IPS DF 4.7 (cell line): ENCODE measurements at regions not wholly inside any gene's neighbourhood (a gene's known extent, or its start where the extent isn't known, plus 50 kb on each side); places are given as distances from the start of the nearest gene placed in this dataset.

Experiments
- DNase-seq: peaks from one replicate; pipeline ENCODE4 v3.0.0-alpha.2; 2013; ENCODE audit warnings: low spot score; ENCODE audit errors: extremely low read depth

DNA sequence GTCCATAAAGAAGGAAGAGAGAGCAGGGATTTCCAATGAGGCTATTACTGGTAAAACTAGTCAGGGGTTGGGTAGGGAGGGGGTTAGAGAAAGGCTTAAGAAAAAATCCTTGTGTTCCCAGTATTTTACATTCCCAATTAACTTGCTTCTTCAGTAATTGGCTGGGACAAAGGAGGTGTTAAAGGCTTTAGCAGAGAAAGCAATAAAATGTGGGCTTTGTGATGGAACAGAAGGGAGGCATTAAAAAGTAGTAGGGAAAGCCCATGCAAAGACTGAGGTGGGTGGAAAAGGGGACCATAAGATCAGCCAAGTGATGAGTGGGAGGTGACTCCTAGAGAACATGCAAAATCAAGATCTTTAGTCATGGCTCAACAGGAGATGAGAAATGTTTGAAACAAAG, 1467.2 kb downstream of the RPA4 start:
- no peak for DNase-seq

DNA sequence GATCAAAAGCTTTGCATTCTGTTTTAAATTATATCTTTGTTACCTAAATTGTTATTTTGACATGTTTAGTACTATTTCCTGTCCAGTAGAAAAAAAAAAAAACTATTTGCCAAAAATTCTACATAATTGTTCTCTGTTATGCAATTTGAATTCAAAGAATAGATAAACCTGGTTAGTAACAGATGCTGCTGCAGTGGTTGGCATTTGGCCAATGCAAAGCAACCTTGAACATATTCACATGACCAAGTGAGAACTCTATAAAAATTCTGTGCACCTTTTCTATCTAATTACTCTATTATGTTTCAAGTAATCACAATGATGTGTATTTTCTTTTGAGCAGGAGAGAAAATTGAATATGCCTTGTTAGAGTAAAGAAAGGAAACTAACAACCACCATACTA, 1473.4 kb downstream of the RPA4 start:
- DNase-seq = no peak

DNA sequence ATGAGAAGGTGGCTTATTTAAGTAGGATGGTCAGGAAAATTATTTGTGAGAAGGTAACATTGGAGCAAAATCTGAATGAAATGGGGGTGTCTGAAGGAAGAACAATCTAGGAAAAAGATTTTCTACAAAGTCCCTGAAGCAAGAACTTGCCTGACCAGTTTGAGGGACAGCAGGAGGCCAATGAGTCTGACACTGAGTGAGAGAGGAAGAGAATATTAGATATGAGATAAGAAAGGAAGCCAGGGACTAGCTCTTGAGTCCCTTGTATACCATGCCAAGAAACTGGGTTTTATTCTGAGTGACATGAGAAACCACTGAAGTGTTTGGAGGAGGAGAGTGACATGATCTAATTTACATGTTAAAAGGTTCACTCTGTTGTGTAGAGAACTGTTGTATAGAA, 1478.9 kb downstream of the RPA4 start:
- DNase-seq = no peak

DNA sequence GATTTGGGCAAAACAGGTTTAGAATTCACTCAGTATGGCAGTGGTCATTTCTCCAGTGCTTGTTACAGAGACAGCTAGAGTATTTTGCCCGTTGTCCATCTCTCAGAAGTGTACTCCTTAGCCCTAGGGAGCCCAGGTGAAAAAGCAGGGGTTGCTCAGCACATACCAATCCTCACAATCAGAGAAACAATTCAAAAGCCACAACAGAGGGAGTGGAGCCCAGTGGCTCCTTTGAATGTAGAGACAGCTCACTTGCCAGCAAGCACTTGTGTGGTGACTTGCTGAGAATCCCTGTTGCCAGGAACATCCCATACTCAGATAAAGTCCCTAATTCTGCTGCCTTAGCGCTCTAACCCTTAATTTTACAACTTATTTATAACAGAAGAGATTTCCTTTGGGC, 1488.3 kb downstream of the RPA4 start:
- no peak for DNase-seq

DNA sequence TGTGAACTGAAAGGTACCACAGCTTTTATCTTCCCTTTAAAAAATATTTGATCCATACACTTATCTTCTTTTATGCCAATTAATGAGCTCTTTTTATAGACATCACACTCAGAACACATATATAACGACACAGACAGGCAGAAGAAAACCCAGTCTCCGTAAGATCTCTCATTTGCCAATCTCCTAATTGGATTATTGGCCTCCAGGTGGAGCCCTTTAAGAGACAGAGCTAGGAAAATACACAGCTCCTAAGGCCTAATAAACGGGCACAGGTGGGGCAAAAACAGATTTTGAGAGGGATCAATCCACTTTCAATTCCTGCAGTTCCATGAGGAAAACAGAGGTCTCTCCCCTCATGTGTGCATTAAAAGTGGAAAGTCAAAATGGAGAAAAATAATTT, 1495.4 kb downstream of the RPA4 start:
- no peak for DNase-seq

DNA sequence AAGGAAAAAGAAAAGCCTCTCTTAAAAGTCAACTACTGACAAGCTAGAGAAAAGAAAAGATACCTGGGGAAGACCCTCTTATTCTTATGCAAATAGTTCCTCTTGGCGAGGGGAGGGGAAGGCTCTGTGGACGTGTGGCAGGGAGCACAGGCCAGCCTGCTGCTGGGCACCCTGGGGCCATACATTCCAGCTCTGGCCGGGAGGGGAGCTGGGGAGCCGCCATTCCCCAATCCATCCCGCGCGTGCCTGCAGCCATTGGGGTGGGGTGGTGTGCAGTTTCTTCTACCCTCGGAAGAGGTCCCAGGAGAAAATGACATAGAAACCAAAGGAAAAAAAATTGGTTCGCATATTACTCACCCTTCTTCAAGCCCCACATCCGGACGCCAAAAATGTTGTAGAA, 1496.4 kb downstream of the RPA4 start:
- no peak for DNase-seq

DNA sequence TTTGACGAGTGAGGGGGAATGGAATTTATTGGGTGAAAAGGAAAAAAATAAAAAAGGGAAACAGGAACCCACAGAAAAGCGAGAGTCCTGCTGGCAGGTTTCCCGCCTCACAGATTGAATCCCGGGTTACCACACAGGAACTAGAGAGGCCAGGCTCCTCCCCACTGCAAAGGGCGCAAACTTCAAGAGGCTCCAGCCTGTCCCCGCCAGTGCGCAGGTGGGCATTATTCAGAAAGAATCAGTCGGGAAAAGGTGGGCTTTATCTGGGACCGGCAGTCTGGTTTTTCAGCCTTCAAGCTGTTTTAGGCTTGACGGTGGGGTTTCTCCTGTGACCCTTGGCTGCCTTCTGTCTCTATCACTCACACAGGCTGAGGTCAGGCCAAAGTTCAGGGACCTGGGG, 1496.8 kb downstream of the RPA4 start:
- no peak for DNase-seq

DNA sequence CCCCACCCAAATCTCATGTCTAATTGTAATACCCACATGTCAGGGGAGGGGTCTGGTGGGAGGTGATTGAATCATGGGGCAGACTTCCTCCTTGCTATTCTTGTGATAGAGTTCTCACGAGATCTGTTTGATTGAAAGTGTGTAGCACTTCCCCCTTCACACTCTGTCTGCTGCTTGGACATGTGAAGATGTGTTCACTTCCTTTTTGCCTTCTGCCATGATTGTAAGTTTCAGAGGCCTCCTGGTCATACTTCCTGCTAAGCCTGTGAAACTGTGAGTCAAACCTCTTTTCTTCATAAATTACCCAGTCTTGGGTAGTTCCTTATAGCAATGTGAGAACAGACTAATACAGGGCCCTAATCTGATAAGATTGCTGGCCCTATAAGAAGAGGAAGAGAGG, 1514.8 kb downstream of the RPA4 start:
- DNase-seq = no peak

DNA sequence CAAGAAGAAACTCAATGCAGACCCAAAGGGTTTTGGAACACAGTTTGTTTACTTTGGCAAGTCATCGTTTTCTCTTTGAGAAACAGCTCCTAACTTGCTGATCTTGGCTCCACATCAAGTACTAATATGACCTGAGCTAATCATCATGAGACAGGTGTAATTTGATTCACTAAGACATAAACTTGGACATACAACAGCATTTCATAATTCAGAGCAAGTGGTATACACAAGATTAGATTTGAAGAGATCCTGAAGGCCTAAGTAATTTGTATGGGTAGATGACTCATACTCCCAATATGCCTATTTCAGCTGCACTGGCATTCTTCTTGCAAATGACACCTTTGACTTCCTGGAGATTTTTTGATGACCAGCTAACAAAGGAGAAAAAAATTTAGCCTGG, 1521.7 kb downstream of the RPA4 start:
- no peak for DNase-seq

DNA sequence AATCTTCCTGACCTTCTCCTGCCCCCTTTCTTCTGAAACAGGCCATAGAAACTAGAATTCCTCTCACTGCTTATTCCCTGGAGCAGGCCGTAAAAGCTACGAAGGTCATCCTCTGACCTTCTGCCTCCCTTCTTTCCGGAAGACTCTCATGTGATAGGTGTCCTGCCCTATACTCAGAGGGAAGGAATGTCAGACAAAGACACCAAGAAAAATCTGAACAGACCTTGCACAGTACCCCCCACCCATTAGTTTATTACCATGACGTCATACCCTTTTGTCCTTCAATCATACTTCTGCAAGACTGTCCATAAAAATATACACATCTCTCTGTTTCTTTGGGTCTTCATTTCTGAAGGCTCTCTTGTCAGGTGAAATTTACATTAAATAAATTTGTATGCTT, 1523.9 kb downstream of the RPA4 start:
- no peak for DNase-seq

DNA sequence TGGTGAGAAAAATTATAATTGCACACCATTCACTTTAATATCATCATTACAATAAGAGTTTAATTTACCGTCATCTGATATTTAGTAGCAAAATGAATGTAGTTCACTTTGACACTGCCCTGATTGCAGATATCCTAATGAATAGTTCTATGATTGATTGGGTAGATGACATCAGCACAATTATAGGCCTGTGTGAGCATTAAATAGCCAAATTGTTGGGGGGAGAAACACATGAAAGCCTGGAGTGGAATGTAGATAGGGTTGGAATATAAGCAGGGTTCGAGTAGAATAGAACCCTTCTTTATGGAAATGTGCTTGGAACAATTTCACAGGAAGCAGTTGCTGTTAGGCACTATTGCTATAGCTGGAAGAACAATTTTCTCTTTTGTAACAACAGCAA, 1526.2 kb downstream of the RPA4 start:
- no peak for DNase-seq

DNA sequence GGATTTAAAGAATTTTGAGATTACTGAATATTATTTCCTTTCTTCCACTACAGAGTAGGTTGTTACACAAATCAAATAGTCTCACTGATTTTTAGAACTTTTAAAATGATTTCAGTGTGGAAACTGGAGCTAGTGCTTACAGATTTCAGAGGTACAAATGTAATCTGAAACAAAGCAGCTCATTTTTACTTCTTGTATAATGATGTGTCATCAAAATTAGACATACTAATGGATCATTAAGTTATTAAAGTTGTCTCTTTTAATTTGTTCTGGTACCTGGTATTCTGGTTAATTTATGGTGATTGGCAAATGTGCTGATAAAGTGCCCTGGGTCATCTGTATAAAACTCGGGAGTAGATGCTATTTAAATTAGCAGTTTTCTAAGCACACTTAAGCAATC, 1528.3 kb downstream of the RPA4 start:
- no peak for DNase-seq

DNA sequence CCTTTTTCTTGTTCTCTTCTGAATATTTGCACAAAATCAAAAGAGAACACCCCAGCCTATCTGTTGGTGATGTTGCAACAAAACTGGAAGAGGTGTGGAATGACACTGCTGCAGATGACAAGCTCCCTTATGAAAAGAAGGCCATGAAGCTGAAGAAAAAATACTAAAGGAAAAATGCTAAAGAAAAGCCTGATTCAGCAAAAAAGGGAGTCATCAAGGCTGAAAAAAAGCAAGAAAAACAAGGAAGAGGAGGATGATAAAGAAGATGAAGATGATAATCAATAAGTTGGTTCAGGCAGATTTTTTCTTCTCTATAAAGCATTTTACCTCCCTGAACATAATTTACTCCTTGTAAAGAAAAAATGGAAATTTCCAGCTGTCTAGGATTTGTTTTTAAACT, 1538.8 kb downstream of the RPA4 start:
- no peak for DNase-seq

DNA sequence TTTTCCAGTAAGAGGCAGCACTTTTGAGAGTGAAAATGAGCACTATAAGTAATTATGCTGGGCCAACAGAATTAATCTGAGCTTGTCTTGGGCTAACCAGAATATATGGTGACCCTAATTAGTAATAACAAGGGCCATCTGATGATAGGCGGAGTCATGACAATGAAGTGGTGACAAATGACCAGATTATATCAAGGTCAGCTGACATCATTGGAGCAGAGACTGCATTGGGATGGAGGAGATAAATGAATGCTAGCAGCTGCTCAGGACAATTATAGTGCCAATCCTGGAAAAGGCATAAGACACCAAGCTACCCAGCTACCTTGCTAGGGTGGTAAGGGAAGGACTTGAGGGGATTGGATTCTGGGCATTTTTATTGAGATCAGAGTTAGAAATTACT, 1548.7 kb downstream of the RPA4 start:
- DNase-seq = no peak

DNA sequence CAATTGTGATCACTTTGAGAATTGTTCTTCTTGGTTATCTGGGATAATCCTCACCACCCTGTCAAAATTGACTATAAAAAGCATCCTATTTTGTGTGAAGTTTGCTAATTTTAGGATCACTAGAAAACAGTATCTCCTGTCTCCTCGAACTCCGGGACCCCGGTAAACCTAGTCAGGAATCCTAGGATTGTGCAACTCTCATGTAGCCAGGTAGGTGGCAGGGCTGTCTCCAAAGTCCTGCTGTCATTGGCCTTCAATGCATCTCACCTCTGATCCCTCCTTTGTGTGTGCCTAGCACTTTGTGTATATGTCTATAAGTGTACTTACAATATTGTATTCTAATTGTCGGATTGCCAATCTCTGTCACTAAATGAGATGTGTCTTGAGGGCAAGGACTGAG, 1564.8 kb downstream of the RPA4 start:
- no peak for DNase-seq

DNA sequence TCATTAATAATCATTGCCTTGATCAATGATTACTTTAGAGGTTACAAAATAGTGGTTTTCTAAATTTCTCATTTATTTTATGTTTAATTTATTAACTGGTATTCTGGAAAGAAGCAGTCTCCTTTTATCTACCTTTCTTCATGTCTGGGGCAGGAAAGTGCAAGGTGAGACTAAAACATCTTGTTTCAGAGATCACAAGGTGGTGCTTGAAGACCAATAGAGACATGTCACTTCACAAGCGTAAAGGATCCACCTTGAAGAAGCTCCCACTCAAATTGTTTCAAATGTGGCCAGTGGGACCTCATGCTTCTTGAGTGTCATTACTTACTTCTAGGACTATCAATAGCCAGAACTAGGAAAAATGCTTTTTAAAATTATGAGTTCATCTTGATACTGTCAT, 1568.7 kb downstream of the RPA4 start:
- no peak for DNase-seq

DNA sequence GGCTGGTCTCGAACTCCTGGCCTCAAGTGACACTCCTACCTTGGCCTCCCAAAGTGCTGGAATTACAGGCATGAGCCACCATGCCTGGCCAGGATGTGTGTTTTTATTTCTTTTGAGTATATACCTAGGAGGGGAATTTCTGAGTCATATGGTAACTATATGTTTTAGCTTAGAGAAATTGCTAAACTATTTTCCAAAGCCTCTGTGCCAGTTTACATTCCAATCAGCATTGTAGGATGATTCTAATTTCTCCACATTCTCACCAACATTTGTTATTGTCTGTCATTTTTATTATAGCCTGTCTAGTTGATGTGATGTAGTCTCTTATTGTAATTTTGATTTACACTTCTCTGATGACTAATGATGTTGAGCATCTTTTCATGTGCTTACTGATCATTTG, 1576.0 kb downstream of the RPA4 start:
- DNase-seq = no peak

DNA sequence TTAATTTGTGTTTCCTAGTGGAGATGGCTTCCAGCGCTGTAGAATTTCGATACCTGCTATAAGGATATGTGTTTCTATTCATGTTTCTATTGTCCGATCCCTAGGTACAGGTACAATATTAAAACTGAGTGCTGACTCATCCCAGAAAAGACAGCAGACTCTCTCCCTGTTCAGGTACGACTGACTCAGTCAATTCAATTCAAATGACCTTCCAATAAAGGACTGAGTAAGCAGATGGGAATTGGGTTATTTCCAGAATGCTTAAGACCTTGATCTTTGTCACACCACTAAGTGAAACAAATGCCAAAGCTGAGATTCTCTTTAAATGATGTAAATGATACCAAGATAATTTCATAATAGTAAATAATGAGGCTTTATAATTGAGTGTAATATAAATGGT, 1596.9 kb downstream of the RPA4 start:
- no peak for DNase-seq

DNA sequence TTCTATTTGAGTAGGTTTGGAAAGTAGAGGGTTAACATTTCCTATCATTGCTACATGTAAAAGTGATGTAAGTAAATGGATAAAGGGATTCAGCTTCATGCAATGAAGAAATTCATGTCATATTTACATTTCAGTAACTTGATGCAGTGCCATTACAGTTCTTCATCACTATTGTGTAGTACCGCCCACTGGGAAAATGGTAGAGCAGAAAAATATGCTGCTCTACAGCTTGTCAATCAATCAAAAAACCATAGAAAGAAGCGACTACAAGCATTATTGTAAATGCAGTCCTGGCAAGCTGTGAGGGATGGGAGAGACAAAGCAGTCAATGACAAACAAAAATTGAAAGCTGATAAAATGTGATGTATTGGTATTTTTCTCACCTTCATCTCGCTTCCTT, 1597.9 kb downstream of the RPA4 start:
- no peak for DNase-seq

DNA sequence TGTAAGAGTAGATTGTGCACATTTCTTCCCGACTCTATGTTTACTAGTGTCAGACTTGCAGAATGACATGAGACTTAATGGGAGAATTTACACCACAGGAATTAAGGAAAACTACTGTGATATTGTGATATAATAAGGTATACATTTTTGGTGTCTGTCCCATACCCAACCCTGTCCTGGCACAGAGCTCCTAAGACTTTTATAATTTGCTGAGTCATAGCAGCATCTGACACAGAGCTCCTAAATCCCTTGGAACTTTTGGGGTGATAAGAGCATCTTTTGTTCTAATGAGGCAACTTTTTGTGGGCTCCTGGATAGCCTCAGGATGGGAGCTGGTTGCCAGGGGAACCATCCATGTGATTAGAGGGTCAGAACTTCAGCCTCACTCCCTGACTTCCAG, 1607.0 kb downstream of the RPA4 start:
- no peak for DNase-seq

DNA sequence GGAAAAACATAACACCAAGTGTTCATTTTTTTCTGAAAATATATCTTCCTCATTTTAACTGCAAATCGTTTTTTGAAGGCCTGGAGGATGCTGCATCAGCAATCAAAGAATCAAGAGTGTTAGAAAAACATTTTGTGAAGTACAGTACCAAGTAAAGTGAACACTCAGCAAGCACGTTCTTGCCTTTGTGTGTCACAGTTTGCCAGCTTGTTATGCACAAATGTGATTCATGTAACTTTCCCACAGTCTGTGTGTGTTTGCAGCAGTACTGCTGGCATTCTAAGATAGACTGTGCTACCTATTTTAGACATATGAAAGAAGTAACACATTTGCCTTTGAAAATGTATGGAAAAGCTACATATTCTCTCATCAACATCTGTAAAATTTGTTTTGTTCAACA, 1617.7 kb downstream of the RPA4 start:
- DNase-seq = no peak

DNA sequence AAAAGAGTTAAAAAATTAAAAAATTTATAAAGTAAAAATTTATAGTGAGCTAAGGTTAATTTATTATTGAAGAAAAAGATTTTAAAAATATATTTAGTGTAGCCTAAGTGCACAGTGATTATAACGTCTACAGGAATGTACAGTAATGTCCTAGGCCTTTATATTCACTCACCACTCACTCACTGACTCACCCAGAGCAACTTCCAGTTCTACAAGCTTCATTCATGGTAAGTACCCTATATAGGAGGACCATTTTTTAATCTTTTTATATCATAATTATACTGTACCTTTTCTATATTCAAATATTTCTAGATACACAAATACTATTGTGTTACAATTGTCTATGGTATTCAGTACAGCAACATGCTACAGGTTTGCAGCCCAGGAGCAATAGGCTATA, 1623.2 kb downstream of the RPA4 start:
- DNase-seq = no peak

DNA sequence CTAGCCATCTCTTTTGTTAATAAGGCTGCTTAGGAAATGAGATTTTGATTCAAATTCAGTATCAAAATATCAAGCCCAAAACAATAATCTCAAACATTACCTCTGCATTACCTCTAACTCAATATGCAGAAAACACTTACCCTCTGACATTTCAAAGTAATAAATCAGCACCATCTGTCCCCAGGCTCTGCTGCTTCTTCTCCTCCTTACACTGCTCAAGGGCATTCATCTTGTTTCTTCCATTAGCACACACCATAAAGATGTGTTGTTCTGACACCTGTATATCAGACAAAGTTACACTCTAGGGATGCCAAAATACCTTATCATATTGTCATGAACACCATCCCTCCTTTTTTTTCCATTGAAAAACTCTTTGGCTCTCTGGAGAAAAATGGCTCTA, 1630.3 kb downstream of the RPA4 start:
- DNase-seq = no peak

DNA sequence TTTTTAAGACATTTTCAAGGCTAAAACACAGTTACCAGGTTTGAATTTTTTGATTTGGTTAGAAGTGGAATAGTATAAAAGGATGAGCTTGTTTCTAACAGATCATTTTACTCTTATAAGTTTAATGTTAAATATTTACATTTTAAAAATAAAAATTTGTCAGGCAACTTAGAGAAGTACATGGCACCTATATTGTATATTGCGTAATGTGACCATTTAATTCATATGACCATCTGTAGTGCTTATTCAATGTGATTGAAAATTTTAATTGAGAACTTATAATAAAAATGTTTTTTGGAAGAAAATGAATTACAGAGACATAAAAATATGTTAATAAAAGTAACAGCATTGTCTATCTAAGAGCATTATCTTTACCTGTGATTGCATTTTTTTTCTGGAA, 1632.4 kb downstream of the RPA4 start:
- DNase-seq = no peak

DNA sequence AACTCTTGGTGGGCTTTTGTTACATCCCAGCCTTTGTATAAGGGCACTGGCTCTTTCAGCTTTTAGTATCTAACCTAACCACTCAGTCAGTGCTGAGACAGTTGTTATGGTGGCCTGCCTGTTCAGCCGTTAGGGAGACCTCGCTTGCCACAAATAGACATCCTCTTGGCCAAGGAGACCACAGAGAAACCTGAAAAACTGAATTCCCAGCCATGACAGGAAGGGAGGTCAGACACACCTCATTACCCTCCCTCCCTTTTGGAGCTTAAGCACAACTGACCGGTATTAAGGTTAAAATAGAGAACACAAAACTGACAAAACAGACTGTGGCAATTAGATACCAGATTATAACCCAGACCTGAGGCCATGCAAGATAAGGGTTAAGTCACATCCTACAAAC, 1639.3 kb downstream of the RPA4 start:
- no peak for DNase-seq
